HG02981 (cell line): ENCODE measurements at regions not wholly inside any gene's neighbourhood (a gene's known extent, or its start where the extent isn't known, plus 50 kb on each side); places are given as distances from the start of the nearest gene placed in this dataset.

ENCODE experiments used
- ATAC-seq: cut with Tn5 transposase; IDR thresholded peaks from one replicate; pipeline ENCODE4 v1.9.1; 2021; ENCODE audit warnings: mild to moderate bottlenecking, moderate library complexity; ENCODE audit not compliant: unreplicated experiment

GRCh38 chr17:79298799-79299198, 224.2 kb downstream of the ENGASE start:
- ATAC-seq: no peak

GRCh38 chr17:79296243-79296642, 221.6 kb downstream of the ENGASE start:
- ATAC-seq: no peak

- no peak for ATAC-seq
Measured at GRCh38 chr17:79295307-79295706, 220.7 kb downstream of the ENGASE start.

GRCh38 chr17:79294459-79295071, 219.9 kb downstream of the ENGASE start:
- no peak for ATAC-seq

GRCh38 chr17:79292501-79292900, 217.9 kb downstream of the ENGASE start:
- no peak for ATAC-seq

- no peak for ATAC-seq
Measured at GRCh38 chr17:79291391-79291790, 216.8 kb downstream of the ENGASE start.

- ATAC-seq: no peak
Measured at GRCh38 chr17:79290726-79291125, 216.1 kb downstream of the ENGASE start.

GRCh38 chr17:79288950-79289349, 214.3 kb downstream of the ENGASE start:
- ATAC-seq: no peak

GRCh38 chr17:79286440-79286839, 211.8 kb downstream of the ENGASE start:
- ATAC-seq: no peak

GRCh38 chr17:79285973-79286372, 211.3 kb downstream of the ENGASE start:
- no peak for ATAC-seq

- no peak for ATAC-seq
Measured at GRCh38 chr17:79282294-79282693, 207.7 kb downstream of the ENGASE start.

GRCh38 chr17:79281803-79282202, 207.2 kb downstream of the ENGASE start:
- no peak for ATAC-seq

- no peak for ATAC-seq
Measured at GRCh38 chr17:79280866-79281572, 206.4 kb downstream of the ENGASE start.

GRCh38 chr17:79280010-79280409, 205.4 kb downstream of the ENGASE start:
- no peak for ATAC-seq

GRCh38 chr17:79279320-79279719, 204.7 kb downstream of the ENGASE start:
- no peak for ATAC-seq

GRCh38 chr17:79276821-79277220, 202.2 kb downstream of the ENGASE start:
- ATAC-seq: no peak

- ATAC-seq: no peak
Measured at GRCh38 chr17:79273660-79274059, 199.0 kb downstream of the ENGASE start.

- ATAC-seq: no peak
Measured at GRCh38 chr17:79272666-79273219, 198.1 kb downstream of the ENGASE start.

GRCh38 chr17:79272220-79272619, 197.6 kb downstream of the ENGASE start:
- ATAC-seq: no peak

GRCh38 chr17:79269620-79270019, 195.0 kb downstream of the ENGASE start:
- ATAC-seq: no peak

GRCh38 chr17:79263191-79263590, 188.6 kb downstream of the ENGASE start:
- ATAC-seq: no peak

- ATAC-seq: no peak
Measured at GRCh38 chr17:79262624-79263023, 188.0 kb downstream of the ENGASE start.
